CD4-positive, alpha-beta T cell (primary cell): ENCODE measurements at regions not wholly inside any gene's neighbourhood (a gene's known extent, or its start where the extent isn't known, plus 50 kb on each side); places are given as distances from the start of the nearest gene placed in this dataset.

Experiments used
- ATAC-seq: fragments of 200-7000 bp; cut with Tn5 transposase; one replicate; pipeline ENCODE4 v1.10.0; 2022; ENCODE audit warnings: mild to moderate bottlenecking; ENCODE audit not compliant: poor library complexity
- CTCF ChIA-PET: fragments of 350-600 bp; sonication (Branson Sonifier 250); formaldehyde crosslinking; loops from one replicate; lab custom pipeline; 2021; ENCODE audit warnings: antibody characterized with exemption, inconsistent platforms; lab: Charles Lee
- POLR2A ChIA-PET: fragments of 350-600 bp; sonication (Branson Sonifier 250); formaldehyde crosslinking; loops from one replicate; lab custom pipeline; 2021; ENCODE audit warnings: antibody characterized with exemption, inconsistent platforms; lab: Charles Lee
- DNase-seq, 14 experiments: peaks; one replicate each; pipeline ENCODE4 v3.0.0-alpha.2; 2013 to 2020; ENCODE audit warnings: mixed read lengths in 2 of 14
- H3K27ac ChIP-seq, 2 donors: one replicate each; pipeline versions ENCODE4 v1.5.1 to v1.7.0; 2013; ENCODE audit warnings: low read length in 2 of 2, low read depth in 1 of 2, mild to moderate bottlenecking in 1 of 2
- H3K27me3 ChIP-seq, 2 experiments: 1 replicate in 1 of 2; 2 replicates in 1 of 2; pipeline versions ENCODE4 v1.6.1 to v1.7.0; 2013; ENCODE audit warnings: low read length in 2 of 2, control low read depth in 1 of 2, mild to moderate bottlenecking in 1 of 2, moderate library complexity in 1 of 2; ENCODE audit not compliant: insufficient read depth in 2 of 2, control insufficient read depth in 1 of 2
- H3K36me3 ChIP-seq: one replicate; pipeline ENCODE4 v1.6.1; 2013; ENCODE audit warnings: low read length, control low read depth; ENCODE audit not compliant: insufficient read depth
- H3K4me1 ChIP-seq: one replicate; pipeline ENCODE4 v1.6.1; 2013; ENCODE audit warnings: low read length, control low read depth; ENCODE audit not compliant: insufficient read depth
- H3K4me3 ChIP-seq: one replicate; pipeline ENCODE4 v1.5.1; 2013; ENCODE audit warnings: mild to moderate bottlenecking, low read length, moderate library complexity
- H3K9me3 ChIP-seq, 2 experiments: 1 replicate in 1 of 2; 2 replicates in 1 of 2; pipeline versions ENCODE4 v1.6.1 to v1.7.0; 2013; ENCODE audit warnings: low read length in 2 of 2, mild to moderate bottlenecking in 2 of 2, control low read depth in 1 of 2, moderate library complexity in 1 of 2; ENCODE audit not compliant: control insufficient read depth in 1 of 2, insufficient read depth in 1 of 2
- H3K27ac Mint-ChIP-seq: one replicate; pipeline ENCODE4 v1.8.0; 2020; ENCODE audit warnings: mixed read lengths
- H3K27me3 Mint-ChIP-seq: one replicate; pipeline ENCODE4 v1.8.0; 2021; ENCODE audit warnings: mixed read lengths
- H3K36me3 Mint-ChIP-seq: one replicate; pipeline ENCODE4 v1.8.0; 2021; ENCODE audit warnings: low read depth, mixed read lengths
- H3K4me1 Mint-ChIP-seq: one replicate; pipeline ENCODE4 v1.8.0; 2021; ENCODE audit warnings: low read depth, mixed read lengths
- H3K4me3 Mint-ChIP-seq: one replicate; pipeline ENCODE4 v1.8.0; 2020; ENCODE audit warnings: mild to moderate bottlenecking, mixed read lengths
- H3K9me3 Mint-ChIP-seq: one replicate; pipeline ENCODE4 v1.8.0; 2020; ENCODE audit warnings: mixed read lengths
- intact Hi-C, 2 experiments: fragments of 100-400 bp; cut with DNase I in 1 of 2; cut with micrococcal nuclease in 1 of 2; formaldehyde crosslinking; loops; one replicate each; pipeline versions ENCODE4 v1.15.1 to v1.9.0; 2023 to 2025; cut with DNase I, micrococcal nuclease
- TF ChIP-seq, protein P1 (sequence below): fragments of 200-600 bp; IDR thresholded peaks from one replicate; pipeline ENCODE4 v1.8.0; 2022; ENCODE audit warnings: antibody characterized with exemption, mild to moderate bottlenecking

- peaks cover 7 to 13% of the 10 kb centered on the region in 2 experiments for H3K9me3 ChIP-seq
- H3K27me3 ChIP-seq: no peaks in the 10 kb centered on the region
- TF ChIP-seq, protein P1, sequence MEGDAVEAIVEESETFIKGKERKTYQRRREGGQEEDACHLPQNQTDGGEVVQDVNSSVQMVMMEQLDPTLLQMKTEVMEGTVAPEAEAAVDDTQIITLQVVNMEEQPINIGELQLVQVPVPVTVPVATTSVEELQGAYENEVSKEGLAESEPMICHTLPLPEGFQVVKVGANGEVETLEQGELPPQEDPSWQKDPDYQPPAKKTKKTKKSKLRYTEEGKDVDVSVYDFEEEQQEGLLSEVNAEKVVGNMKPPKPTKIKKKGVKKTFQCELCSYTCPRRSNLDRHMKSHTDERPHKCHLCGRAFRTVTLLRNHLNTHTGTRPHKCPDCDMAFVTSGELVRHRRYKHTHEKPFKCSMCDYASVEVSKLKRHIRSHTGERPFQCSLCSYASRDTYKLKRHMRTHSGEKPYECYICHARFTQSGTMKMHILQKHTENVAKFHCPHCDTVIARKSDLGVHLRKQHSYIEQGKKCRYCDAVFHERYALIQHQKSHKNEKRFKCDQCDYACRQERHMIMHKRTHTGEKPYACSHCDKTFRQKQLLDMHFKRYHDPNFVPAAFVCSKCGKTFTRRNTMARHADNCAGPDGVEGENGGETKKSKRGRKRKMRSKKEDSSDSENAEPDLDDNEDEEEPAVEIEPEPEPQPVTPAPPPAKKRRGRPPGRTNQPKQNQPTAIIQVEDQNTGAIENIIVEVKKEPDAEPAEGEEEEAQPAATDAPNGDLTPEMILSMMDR: no peak
- ATAC-seq (no peak), DNase-seq (no peak)
- H3K4me3 Mint-ChIP-seq: no peak overlapping the region
- H3K27ac Mint-ChIP-seq: no peak overlapping the region
- no peak overlapping the region for H3K27ac ChIP-seq
- peaks cover 14% of the 10 kb centered on the region for H3K9me3 Mint-ChIP-seq
- intact Hi-C loops: no loop called here
- no peaks in the 10 kb centered on the region for H3K36me3 ChIP-seq
- POLR2A ChIA-PET: no interaction called here
- no peaks in the 10 kb centered on the region for H3K36me3 Mint-ChIP-seq
- H3K4me1 Mint-ChIP-seq: no peaks in the 10 kb centered on the region
- H3K4me1 ChIP-seq: no peaks in the 10 kb centered on the region
- no peak overlapping the region for H3K4me3 ChIP-seq
- H3K27me3 Mint-ChIP-seq: no peaks in the 10 kb centered on the region
- CTCF ChIA-PET: no interaction called here
Measured at GRCh38 chr5:63029891-63030290, 451.3 kb downstream of the LRRC70 start.

- H3K27ac ChIP-seq: no peak overlapping the region
Measured at GRCh38 chr5:63025679-63026078, 447.1 kb downstream of the LRRC70 start.

DNA sequence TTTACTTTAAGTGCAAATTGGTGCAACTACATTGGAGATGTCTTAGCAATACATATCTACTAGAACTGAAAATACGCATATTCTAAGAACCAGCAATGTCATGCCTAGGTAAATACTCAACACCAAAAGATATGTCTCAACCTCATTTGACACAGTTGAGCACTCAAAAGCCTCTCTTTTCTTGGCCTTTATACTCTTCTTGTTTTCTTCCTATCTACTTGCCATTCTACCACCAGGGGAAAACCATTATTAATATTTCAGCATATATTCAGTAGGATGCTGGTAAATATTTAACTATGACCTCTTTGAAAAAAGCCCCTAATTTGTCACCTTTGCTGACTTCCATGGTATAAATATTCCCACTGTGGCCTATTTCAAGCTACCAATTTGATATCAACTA is 443.8 kb downstream of the LRRC70 start:
- intact Hi-C loops: no loop called here

More at GRCh38 chr5:63025679-63026078, 447.1 kb downstream of the LRRC70 start:
- peaks cover under 1% of the 10 kb centered on the region for H3K9me3 Mint-ChIP-seq
- TF ChIP-seq, protein P1: no peak
- H3K36me3 ChIP-seq: no peaks in the 10 kb centered on the region
- ChIA-PET CTCF (no interaction called here), POLR2A (no interaction called here)
- no peaks in the 10 kb centered on the region for H3K27me3 Mint-ChIP-seq
- no peaks in the 10 kb centered on the region for H3K27me3 ChIP-seq
- no peaks in the 10 kb centered on the region for H3K4me1 Mint-ChIP-seq
- ATAC-seq (no peak), DNase-seq (peak in 1 of 14 experiments; percentile 1)
- H3K4me3 Mint-ChIP-seq: no peak overlapping the region
- H3K4me1 ChIP-seq: no peaks in the 10 kb centered on the region
- intact Hi-C loops: no loop called here
- no peak overlapping the region for H3K27ac Mint-ChIP-seq
- H3K36me3 Mint-ChIP-seq: no peaks in the 10 kb centered on the region
- no peak overlapping the region for H3K4me3 ChIP-seq
- peaks cover 0 to 4% of the 10 kb centered on the region in 2 experiments for H3K9me3 ChIP-seq

More for the DNA sequence above, 443.8 kb downstream of the LRRC70 start:
- Histone ChIP-seq H3K9me3 (no peaks in the 10 kb centered on the region), H3K27me3 (no peaks in the 10 kb centered on the region), H3K4me3 (no peak overlapping the region), H3K4me1 (no peaks in the 10 kb centered on the region), H3K27ac (no peak overlapping the region), H3K36me3 (no peaks in the 10 kb centered on the region)
- H3K9me3 Mint-ChIP-seq: peaks cover 5% of the 10 kb centered on the region
- no peaks in the 10 kb centered on the region for H3K4me1 Mint-ChIP-seq
- no peaks in the 10 kb centered on the region for H3K27me3 Mint-ChIP-seq
- H3K36me3 Mint-ChIP-seq: no peaks in the 10 kb centered on the region
- DNase-seq (no peak), ATAC-seq (no peak)
- TF ChIP-seq, protein P1: no peak
- H3K4me3 Mint-ChIP-seq: no peak overlapping the region
- CTCF ChIA-PET: no interaction called here
- POLR2A ChIA-PET: no interaction called here
- H3K27ac Mint-ChIP-seq: no peak overlapping the region
